NCI-H1105 treated with DMSO at 0.1 percent for 48 hours (cell line): ENCODE measurements at regions not wholly inside any gene's neighbourhood (a gene's known extent, or its start where the extent isn't known, plus 50 kb on each side); places are given as distances from the start of the nearest gene placed in this dataset.
"Not testable (repeated sequence)": the region's sequence is repeated elsewhere in the genome, so short reads cannot be mapped to it uniquely, and the experiment has no call there.

ENCODE experiments used
- DNase-seq: peaks from one replicate; lab custom pipeline; 2025; lab: John Stamatoyannopoulos, UW

GRCh38 chr6:120511712-120512111 is 822.6 kb downstream of the TBC1D32 start:
- no peak for DNase-seq

- no peak for DNase-seq
Observed at GRCh38 chr6:120498711-120499110, 835.6 kb downstream of the TBC1D32 start.

DNA sequence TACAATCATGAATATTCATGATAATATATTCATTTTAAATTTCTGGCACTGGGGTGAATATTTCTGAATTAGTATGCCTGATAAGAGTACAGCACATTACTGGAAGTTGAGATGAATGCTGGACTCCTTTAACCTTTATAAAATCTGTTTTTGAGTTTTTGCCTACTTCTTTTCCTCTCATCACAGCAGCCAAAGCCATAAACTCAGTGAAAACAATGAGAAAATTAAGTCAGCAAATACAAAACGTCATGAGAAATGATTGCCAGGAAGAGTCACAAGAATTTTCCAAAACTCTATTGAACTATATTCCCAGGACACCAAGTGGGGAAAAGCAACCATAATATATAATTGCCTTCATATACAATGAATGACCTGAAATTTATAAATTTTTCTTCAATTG is 837.6 kb downstream of the TBC1D32 start:
- DNase-seq, result no peak

- DNase-seq, result no peak
Observed at GRCh38 chr6:120493505-120493904, 840.8 kb downstream of the TBC1D32 start.

DNA sequence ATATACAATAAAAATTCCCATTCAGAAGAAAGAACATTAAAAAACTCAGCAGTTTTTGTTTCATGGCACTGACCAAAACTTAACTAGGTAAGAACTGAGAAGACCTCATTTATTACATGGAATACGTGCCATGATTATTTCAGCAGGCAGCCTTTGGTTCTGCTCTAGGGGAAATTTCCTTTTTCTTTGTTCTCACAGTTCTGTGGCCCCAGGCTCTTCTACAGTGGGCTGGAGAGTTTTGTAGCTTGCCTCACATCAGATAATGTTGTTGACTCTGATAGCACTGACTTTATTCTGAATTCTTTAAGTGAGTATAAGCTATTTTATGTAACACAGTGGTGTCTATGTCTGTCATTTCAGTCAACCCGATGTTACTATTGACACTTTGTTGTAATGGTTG is 844.3 kb downstream of the TBC1D32 start:
- no peak for DNase-seq

DNA sequence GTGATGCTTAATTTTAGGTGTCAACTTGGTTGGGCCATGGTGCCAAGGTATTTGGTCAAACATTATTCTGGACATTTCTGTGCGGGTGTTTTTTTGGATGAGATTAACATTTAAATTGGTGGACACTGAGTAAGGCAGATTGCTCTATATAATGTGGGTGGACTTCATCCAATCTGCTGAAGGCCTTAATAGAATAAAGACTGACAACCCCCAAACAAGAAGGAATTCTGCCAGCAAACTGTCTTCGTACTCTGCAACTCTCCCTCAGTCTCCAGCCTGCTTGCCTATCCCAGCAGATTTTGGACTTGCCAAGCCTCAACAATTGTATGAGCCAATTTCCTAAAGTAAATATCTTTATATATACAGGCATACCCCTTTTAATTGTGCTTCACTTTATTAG is 850.1 kb downstream of the TBC1D32 start:
- no peak for DNase-seq

DNA sequence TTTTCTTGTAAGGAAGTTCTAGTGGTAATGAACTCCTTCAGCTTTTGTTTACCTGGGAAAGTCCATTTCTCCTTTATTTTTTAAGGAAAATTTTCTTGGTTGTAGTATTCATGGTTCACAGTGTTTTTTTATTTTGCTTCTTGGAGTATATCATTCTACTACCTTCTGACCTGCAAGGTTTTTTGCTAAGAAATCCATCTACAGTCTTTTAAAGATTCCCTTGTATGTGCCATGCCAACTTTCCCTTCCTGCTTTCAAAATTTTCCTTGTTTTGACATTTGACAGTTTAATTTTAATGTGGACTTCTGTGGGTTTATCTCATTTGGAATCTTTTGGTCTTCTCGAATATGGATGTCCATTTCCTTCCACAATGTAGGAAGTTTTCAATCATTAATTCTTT is 855.6 kb downstream of the TBC1D32 start:
- no peak for DNase-seq

DNA sequence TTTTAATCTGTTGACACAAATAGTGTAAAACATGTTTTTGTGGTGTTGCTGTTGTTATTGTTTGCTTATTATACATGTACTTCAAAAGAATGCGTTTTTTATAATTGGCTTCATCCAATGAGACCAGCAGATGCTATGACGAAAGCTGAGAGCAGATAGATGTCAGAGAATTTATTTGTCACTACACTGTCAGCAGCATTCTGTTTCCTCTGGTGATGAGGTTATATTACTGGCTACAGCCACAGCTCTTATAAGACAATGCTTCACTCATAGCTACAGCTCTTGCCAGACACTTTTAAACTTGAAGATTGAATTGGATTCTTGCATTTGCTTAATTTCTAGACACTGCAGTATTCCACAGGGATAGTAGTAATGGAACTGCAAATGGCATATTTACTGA is 860.5 kb downstream of the TBC1D32 start:
- no peak for DNase-seq

DNA sequence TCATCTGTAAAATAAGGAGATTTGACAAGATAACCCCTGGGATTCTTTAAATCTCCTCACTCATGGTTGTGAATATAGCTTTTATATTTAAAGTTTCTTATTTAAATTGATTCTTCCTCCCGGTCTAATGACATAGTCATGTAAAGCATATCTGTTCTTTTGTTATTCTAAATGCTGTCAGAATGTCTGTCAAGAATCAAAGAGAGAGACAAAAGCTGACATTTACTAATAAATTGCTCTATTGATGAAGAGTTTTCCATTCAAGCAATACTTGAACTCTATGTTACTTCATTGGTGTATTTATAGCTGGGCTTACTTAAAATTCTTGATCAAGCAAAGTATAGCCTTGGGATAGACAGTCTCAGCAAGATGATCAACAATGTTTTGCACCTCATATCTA is 865.8 kb downstream of the TBC1D32 start:
- no peak for DNase-seq

- DNase-seq, result no peak
Observed at GRCh38 chr6:120451508-120451907, 882.8 kb downstream of the TBC1D32 start.

GRCh38 chr6:120447605-120448004 is 886.7 kb downstream of the TBC1D32 start:
- DNase-seq, result no peak

DNA sequence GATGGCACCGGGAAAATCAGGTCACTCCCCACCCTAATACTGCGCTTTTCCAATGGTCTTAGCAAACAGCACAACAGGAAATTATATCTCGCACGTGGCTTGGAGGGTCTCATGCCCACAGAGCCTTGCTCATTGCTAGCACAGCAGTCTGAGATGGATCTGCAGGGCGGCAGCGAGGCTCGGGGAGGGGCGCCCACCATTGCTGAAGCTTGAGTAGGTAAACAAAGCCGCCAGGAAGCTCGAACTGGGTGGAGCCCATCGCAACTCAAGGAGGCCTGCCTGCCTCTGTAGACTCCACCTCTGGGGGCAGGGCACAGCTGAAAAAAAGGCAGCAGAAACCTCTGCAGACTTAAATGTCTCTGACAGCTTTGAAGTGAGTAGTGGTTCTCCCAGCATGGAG is 901.4 kb downstream of the TBC1D32 start:
- DNase-seq, result not testable (repeated sequence)

DNA sequence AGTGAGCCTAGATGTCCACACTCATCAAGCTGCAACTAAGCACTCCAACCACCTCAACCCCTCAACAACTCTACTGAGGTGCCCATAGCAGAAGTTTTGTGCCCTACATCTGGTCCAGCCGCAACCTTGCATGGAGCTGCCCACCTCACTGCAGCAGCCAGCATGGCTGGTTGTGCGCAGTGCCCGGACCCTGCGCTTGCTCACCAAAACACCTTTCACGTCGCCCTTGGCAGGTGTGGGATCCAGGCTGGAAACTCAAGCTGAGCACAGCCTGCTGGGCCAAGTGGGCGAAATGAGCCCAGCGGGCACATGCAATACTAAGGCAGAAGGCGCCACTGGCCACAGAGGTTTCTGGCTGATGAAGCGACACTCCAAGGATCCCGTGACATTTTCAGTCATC is 902.4 kb downstream of the TBC1D32 start:
- no peak for DNase-seq

GRCh38 chr6:120411394-120411793 is 922.9 kb downstream of the TBC1D32 start:
- no peak for DNase-seq

GRCh38 chr6:120410586-120410985 is 923.7 kb downstream of the TBC1D32 start:
- no peak for DNase-seq

GRCh38 chr6:120407696-120408095 is 926.6 kb downstream of the TBC1D32 start:
- no peak for DNase-seq

DNA sequence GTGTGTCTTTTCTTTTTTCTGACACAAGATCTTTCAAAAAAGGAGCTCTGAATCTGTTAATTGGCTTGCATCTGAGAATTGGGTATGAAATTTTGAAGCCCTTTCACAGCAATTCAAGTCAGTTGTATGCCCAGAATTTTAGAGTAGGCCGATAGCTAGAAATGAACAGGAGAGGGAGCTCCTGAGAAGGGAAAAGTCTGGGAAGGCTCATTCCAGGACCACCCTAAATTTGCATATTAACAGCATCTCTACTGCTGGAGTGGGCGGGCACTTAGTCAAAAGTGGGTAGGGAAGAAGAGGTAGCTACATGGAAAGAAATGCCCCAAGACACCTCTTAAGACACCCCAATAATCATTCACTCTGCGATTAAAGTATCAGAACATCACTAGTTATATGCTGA is 928.3 kb downstream of the TBC1D32 start:
- peak; percentile 14 for DNase-seq

- DNase-seq, result no peak
Observed at GRCh38 chr6:120395784-120396183, 938.5 kb downstream of the TBC1D32 start.

DNA sequence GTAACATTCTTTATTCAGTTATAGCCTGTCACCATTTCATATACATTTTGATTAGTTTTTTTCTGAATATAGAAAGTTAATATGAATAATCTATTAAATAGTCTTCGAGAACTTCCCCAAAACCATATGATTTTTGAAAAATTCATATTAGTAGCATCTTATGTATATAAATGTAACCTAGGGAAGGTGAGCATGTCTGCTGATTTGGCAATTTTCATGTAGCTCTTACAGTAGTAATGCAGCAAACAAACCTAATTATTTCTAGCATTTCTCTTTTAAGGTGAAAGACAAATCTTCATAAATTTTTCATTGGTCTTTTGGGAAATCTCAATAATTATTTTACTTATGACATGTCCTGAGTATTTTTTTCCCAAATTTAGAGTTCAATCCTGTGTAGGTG is 939.0 kb downstream of the TBC1D32 start:
- DNase-seq, result no peak

GRCh38 chr6:120392941-120393340 is 941.3 kb downstream of the TBC1D32 start:
- DNase-seq, result no peak

DNA sequence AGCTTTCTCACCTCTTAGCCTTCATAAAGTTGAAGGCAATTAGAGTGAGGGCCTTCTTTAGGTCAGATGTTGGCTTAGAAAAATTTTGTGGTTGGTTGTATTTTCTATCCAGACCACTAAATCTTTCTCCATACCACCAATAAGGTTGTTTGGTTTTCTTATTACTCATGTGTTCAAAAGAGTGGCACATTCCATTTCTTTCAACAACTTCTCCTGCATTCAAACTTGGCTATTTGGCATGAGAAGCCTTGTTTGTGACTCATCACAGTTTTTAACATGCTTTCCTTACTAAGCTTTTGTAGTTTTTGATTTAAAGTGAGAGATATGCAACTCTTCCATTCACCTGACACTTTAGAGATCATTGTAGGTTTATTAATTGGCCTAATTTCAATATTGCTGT is 949.6 kb downstream of the TBC1D32 start:
- DNase-seq, result no peak

- DNase-seq, result no peak
Observed at GRCh38 chr6:120383681-120384080, 950.6 kb downstream of the TBC1D32 start.

GRCh38 chr6:120378582-120379220 is 955.6 kb downstream of the TBC1D32 start:
- DNase-seq, result peak; percentile 33

DNA sequence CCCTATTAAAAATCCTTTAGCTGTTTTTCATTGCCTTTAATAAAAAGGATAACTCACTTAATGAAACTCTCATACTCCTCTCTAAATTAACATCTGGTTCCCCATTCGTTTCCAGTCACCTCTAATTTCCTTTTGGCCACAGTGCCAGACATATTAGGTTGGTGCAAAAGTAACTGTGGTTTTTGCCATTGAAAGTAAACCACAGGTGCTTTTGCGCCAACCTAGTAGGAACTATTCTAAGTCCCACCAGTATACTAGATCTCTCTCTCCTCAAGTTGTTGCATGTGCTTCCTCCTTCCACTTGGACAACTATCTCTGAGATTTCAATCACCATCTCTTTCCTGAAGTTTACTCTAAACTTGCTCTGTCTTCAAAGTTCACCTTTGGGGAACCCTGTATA is 961.1 kb downstream of the TBC1D32 start:
- no peak for DNase-seq

- DNase-seq, result no peak
Observed at GRCh38 chr6:120363429-120363828, 970.9 kb downstream of the TBC1D32 start.
